H1 (cell line): ENCODE measurements at regions not wholly inside any gene's neighbourhood (a gene's known extent, or its start where the extent isn't known, plus 50 kb on each side); places are given as distances from the start of the nearest gene placed in this dataset.

Source experiments
- CHD1 ChIP-seq: IDR thresholded peaks from 2 replicates; pipeline ENCODE4 v1.6.1; 2012; ENCODE audit warnings: low read depth, low read length, improper control_type of control experiment
- HDAC2 ChIP-seq, 2 experiments: fragments of 300-600 bp in 1 of 2; sonication (generic) in 1 of 2; IDR thresholded peaks; 2 replicates each; pipeline ENCODE4 v1.6.1; 2011 to 2012; ENCODE audit warnings: low read depth in 2 of 2, low read length in 2 of 2, mild to moderate bottlenecking in 2 of 2, moderate library complexity in 2 of 2, borderline replicate concordance in 1 of 2, inconsistent platforms in 1 of 2
- MAX ChIP-seq: IDR thresholded peaks from 2 replicates; pipeline ENCODE4 v1.6.1; 2012; ENCODE audit warnings: inconsistent platforms
- NRF1 ChIP-seq: IDR thresholded peaks from 2 replicates; pipeline ENCODE4 v1.6.1; 2011; ENCODE audit warnings: mild to moderate bottlenecking, low read depth, low read length, improper control_type of control experiment
- POLR2A ChIP-seq, 2 experiments: IDR thresholded peaks; 1 replicate in 1 of 2; 2 replicates in 1 of 2; pipeline ENCODE4 v1.6.1; 2011; ENCODE audit warnings: low read depth in 2 of 2, low read length in 2 of 2, mild to moderate bottlenecking in 2 of 2; ENCODE audit errors: control extremely low read depth in 1 of 2

- TF ChIP-seq CHD1, result no peak
- TF ChIP-seq HDAC2 (IDR thresholded peaks at IDR 0.05; ENCODE audit: borderline replicate concordance in 1 of 2, low read depth in 2 of 2, low read length in 2 of 2), result no peak
- TF ChIP-seq NRF1, result no peak
- no peak for TF ChIP-seq MAX
- no peak for TF ChIP-seq POLR2A (IDR thresholded peaks at IDR 0.05; ENCODE audit: control extremely low read depth in 1 of 2, low read depth in 2 of 2, low read length in 2 of 2)
Observed at GRCh38 chr6:16974387-16974673, 127.5 kb upstream of the STMND1 start (continued).
